ENCODE measurements at regions not wholly inside any gene's neighbourhood (a gene's known extent, or its start where the extent isn't known, plus 50 kb on each side); places are given as distances from the start of the nearest gene placed in this dataset.
"Not testable (repeated sequence)": the region's sequence is repeated elsewhere in the genome, so short reads cannot be mapped to it uniquely, and the experiment has no call there.

DNA sequence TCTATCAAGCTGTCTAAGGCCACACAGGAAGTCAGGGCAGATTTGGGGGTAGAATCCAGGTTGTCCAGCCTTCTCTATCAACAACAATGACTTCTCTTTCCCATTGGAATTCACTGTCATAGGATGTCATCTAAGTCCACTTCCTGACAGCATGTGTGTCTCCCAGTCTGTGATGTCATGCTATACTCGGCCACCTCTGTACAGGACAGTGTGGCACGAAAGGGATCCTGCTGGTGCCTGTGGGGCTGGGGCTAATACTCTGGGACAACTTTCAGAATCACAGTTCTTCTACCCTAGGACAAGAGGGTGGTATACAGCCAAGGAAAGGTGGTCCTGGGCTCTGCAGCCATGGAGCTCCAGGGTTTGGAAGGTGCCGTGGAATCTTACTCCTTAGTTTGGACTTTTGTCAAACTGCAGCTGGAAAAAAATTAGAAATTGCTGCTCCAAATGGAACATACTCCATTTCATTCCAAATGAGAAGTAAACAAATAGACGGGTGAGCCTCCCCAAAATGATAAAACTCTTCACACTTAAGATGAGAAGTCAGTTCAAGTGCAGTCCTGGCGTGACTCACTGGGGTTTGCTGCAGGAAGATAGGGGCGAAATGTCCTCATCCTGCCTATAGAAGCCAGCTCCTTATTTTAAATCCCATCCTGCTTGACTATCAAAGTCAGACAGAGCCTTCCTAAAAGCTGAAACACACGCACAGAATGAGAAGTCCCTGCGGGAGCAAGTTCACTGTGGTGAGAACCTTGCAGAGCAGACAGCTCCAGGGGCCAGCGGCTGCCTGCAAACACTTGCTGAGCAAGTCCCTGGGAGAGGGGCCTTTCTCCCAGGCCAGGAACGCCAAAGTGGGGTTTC lies 144.2 kb upstream of the PLGLB2 start:
- not testable (repeated sequence) for H3K4me2 ChIP-seq (ENCODE audit: low read depth, low read length); DNase-seq

DNA sequence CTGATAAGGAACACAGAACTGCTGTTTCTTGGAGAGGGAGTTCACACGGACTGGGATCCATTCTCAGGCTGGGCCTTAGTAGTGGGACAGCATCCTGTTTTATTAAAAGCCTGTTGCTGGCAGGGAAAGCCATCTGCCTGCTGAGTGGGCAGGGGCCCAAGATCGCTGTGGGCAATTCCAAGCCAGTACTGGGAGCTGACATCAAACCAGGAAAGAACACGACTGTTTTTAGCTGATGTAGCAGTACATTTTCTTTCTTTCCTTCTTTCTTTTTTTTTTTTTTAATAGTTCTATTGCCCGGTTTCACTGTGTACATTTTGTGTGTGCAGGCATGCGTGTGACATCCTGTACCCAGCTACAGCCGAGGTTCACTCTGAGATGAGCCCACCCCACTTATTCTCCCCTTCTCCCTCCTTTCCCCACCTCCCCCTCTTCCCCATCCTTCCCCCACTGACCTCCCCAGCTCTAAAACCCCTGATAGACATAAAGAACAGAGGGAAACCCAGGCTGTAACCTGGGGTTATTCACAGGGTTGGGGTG lies 143.5 kb upstream of the PLGLB2 start:
- H2AFZ ChIP-seq (ENCODE audit: low read length); H3K4me1 ChIP-seq (ENCODE audit: low read length); H3K27me3 ChIP-seq (replicated peaks; ENCODE audit: insufficient read depth, low read length); H3K27ac ChIP-seq (ENCODE audit: low read length); H3K9ac ChIP-seq (ENCODE audit: low read length); H3K9me2 ChIP-seq (replicated peaks; ENCODE audit: insufficient read depth, low read length); H3F3A ChIP-seq (ENCODE audit: insufficient read depth, low read length); H3K36me3 ChIP-seq (replicated peaks; ENCODE audit: insufficient read depth, low read length); H4K20me1 ChIP-seq (ENCODE audit: insufficient read depth, low read length); H3K79me2 ChIP-seq (ENCODE audit: low read length); H3K4me3 ChIP-seq (ENCODE audit: low read length); H3K4me2 ChIP-seq (ENCODE audit: low read depth, low read length); DNase-seq; H3K9me3 ChIP-seq (replicated peaks; ENCODE audit: insufficient read depth, low read length): not testable (repeated sequence)

More for the DNA sequence above, 144.2 kb upstream of the PLGLB2 start:
- H3K9me3 ChIP-seq (replicated peaks; ENCODE audit: insufficient read depth, low read length); H3K4me1 ChIP-seq (ENCODE audit: low read length); H3K9ac ChIP-seq (ENCODE audit: low read length); H3K27me3 ChIP-seq (replicated peaks; ENCODE audit: insufficient read depth, low read length); H3K9me2 ChIP-seq (replicated peaks; ENCODE audit: insufficient read depth, low read length); H3F3A ChIP-seq (ENCODE audit: insufficient read depth, low read length); H3K36me3 ChIP-seq (replicated peaks; ENCODE audit: insufficient read depth, low read length); H3K79me2 ChIP-seq (ENCODE audit: low read length); H3K27ac ChIP-seq (ENCODE audit: low read length); H4K20me1 ChIP-seq (ENCODE audit: insufficient read depth, low read length); H3K4me3 ChIP-seq (ENCODE audit: low read length); H2AFZ ChIP-seq (ENCODE audit: low read length): not testable (repeated sequence)

DNA sequence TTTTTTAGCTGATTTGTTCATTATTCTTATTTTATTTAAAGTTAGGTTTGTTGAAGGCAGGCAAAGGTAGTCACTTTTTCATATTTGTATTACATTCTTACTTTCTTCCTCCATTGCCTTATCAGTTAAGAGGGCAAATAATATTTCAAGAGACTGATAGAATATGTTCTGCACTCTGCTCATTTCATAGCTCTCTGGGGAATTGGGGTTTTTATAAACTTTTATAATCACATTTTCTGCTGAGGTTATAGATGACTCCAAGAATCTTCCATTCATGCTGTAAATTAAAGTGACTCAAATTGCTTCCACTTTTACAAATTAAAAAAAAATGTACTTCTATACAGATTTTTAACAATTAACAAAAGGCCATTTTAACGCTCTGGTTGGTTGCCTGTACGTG lies 142.9 kb upstream of the PLGLB2 start:
- H3K4me2 ChIP-seq (ENCODE audit: low read depth, low read length); H3F3A ChIP-seq (ENCODE audit: insufficient read depth, low read length); H3K9me3 ChIP-seq (replicated peaks; ENCODE audit: insufficient read depth, low read length); H3K9me2 ChIP-seq (replicated peaks; ENCODE audit: insufficient read depth, low read length); DNase-seq; H3K79me2 ChIP-seq (ENCODE audit: low read length); H3K27me3 ChIP-seq (replicated peaks; ENCODE audit: insufficient read depth, low read length); H3K4me1 ChIP-seq (ENCODE audit: low read length); H3K4me3 ChIP-seq (ENCODE audit: low read length); H3K9ac ChIP-seq (ENCODE audit: low read length); H3K36me3 ChIP-seq (replicated peaks; ENCODE audit: insufficient read depth, low read length); H3K27ac ChIP-seq (ENCODE audit: low read length); H2AFZ ChIP-seq (ENCODE audit: low read length); H4K20me1 ChIP-seq (ENCODE audit: insufficient read depth, low read length): not testable (repeated sequence)

DNA sequence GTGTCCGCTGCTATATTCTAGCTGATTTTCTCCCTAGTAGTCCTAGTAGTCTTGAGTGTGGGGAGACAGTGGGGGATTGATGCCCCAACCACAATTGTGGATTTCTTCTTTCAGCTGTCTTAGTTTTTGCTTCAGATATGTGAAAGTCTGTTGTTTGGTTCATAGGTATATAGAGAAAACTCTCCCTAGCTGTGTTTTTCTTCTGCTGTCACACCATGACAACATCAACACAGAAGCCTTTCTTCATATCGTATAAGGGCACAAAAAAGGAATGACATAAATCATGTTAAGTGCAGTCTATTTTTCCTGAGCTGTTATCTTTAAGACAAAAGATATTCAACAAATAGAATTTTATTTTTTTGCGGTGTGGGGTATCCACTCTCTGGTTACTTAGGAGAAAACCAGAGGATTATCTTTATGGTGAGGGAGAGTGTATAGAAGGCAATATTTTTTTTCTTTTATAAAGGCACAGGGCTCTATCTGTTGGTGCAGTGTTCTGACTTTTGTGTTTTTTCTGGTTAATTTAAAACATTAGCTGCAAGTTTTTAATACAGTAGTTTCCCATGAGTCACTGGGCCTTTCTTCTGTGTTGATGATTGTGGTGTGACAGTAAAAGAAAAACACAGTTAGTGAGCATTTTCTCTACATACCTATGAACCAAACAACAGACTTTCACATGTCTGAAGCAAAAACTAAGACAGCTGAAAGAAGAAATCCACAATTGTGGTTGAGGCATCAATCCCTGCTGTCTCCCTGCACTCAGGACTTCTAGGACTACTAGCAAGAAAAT lies 139.3 kb upstream of the PLGLB2 start:
- not testable (repeated sequence) for H2AFZ ChIP-seq (ENCODE audit: low read length); H3F3A ChIP-seq (ENCODE audit: insufficient read depth, low read length); H3K4me3 ChIP-seq (ENCODE audit: low read length); H3K27me3 ChIP-seq (replicated peaks; ENCODE audit: insufficient read depth, low read length); H3K4me1 ChIP-seq (ENCODE audit: low read length); H3K27ac ChIP-seq (ENCODE audit: low read length); H3K9me3 ChIP-seq (replicated peaks; ENCODE audit: insufficient read depth, low read length); H3K9me2 ChIP-seq (replicated peaks; ENCODE audit: insufficient read depth, low read length); H3K9ac ChIP-seq (ENCODE audit: low read length); H3K36me3 ChIP-seq (replicated peaks; ENCODE audit: insufficient read depth, low read length); DNase-seq; H4K20me1 ChIP-seq (ENCODE audit: insufficient read depth, low read length); H3K79me2 ChIP-seq (ENCODE audit: low read length); H3K4me2 ChIP-seq (ENCODE audit: low read depth, low read length)

DNA sequence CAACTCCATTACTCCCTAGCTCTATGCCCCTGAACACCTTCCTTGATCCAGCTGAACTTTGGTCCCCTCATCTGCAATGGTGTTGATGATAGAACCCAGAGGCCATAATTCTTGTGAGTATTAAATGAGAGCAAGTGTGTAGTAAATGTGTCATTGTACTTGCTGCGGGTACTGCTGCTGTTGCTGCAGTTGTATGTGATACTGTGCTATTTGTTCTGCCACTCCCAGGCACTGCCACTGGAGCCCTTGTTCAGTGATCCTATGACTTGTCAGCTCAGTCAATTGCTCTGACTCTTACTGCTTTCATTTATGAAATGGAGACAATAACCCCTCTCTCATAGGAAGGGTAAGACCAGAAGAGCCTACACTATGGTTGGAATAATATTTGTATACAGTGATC lies 136.9 kb upstream of the PLGLB2 start:
- H3K9ac ChIP-seq (ENCODE audit: low read length); H3K9me2 ChIP-seq (replicated peaks; ENCODE audit: insufficient read depth, low read length); H3K36me3 ChIP-seq (replicated peaks; ENCODE audit: insufficient read depth, low read length); DNase-seq; H3F3A ChIP-seq (ENCODE audit: insufficient read depth, low read length); H3K79me2 ChIP-seq (ENCODE audit: low read length); H2AFZ ChIP-seq (ENCODE audit: low read length); H3K27ac ChIP-seq (ENCODE audit: low read length); H3K27me3 ChIP-seq (replicated peaks; ENCODE audit: insufficient read depth, low read length); H3K4me1 ChIP-seq (ENCODE audit: low read length); H3K4me3 ChIP-seq (ENCODE audit: low read length); H3K9me3 ChIP-seq (replicated peaks; ENCODE audit: insufficient read depth, low read length); H4K20me1 ChIP-seq (ENCODE audit: insufficient read depth, low read length); H3K4me2 ChIP-seq (ENCODE audit: low read depth, low read length): not testable (repeated sequence)

DNA sequence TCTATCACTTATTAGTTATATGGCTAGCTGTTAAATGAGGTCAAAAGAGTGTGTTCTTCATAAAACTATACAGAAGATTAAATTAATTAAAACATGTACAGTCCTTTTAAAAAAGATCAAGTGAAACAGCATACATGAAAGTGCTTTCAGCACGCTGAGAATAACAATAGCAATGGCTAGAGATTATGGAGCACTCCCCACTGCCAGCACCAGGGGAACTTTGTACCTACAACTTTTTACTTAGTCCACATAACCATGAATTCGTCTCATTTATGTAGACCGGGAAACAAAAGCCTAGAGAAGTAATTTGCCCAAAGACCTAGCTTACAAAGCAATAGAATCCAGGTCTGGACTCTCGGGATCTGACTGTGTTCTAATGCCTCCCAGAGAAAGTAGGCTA lies 136.5 kb upstream of the PLGLB2 start:
- H3K27me3 ChIP-seq (replicated peaks; ENCODE audit: insufficient read depth, low read length); H3K36me3 ChIP-seq (replicated peaks; ENCODE audit: insufficient read depth, low read length); DNase-seq; H3K9me2 ChIP-seq (replicated peaks; ENCODE audit: insufficient read depth, low read length); H3K79me2 ChIP-seq (ENCODE audit: low read length); H3K4me2 ChIP-seq (ENCODE audit: low read depth, low read length); H3F3A ChIP-seq (ENCODE audit: insufficient read depth, low read length); H2AFZ ChIP-seq (ENCODE audit: low read length); H3K9me3 ChIP-seq (replicated peaks; ENCODE audit: insufficient read depth, low read length); H4K20me1 ChIP-seq (ENCODE audit: insufficient read depth, low read length); H3K4me1 ChIP-seq (ENCODE audit: low read length); H3K9ac ChIP-seq (ENCODE audit: low read length); H3K27ac ChIP-seq (ENCODE audit: low read length); H3K4me3 ChIP-seq (ENCODE audit: low read length): not testable (repeated sequence)

DNA sequence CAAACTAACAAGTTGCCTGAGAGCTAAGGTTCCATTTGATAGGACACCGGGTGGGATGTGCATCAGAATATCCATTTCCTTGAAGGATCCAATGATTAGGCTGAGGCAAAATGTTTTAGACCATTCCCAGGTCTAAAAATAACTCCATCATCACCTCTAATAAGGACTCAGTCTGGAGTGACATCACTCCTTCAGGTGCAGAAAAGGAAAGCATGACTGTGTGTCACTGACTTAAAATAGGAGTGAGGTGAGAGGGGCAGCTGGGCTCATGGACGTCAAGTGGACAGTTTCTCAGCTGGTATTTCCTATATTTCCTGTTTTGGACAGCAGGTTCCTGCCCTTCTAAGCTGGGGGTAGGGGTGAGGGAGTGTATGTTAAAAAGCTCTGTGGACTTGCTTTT lies 135.9 kb upstream of the PLGLB2 start:
- not testable (repeated sequence) for H3K36me3 ChIP-seq (replicated peaks; ENCODE audit: insufficient read depth, low read length); H3F3A ChIP-seq (ENCODE audit: insufficient read depth, low read length); DNase-seq; H3K4me1 ChIP-seq (ENCODE audit: low read length); H3K9me3 ChIP-seq (replicated peaks; ENCODE audit: insufficient read depth, low read length); H3K9me2 ChIP-seq (replicated peaks; ENCODE audit: insufficient read depth, low read length); H3K27ac ChIP-seq (ENCODE audit: low read length); H3K9ac ChIP-seq (ENCODE audit: low read length); H2AFZ ChIP-seq (ENCODE audit: low read length); H3K4me3 ChIP-seq (ENCODE audit: low read length); H3K4me2 ChIP-seq (ENCODE audit: low read depth, low read length); H4K20me1 ChIP-seq (ENCODE audit: insufficient read depth, low read length); H3K79me2 ChIP-seq (ENCODE audit: low read length); H3K27me3 ChIP-seq (replicated peaks; ENCODE audit: insufficient read depth, low read length)

Measured in MM.1S (cell line).